ENCODE measurements at regions not wholly inside any gene's neighbourhood (a gene's known extent, or its start where the extent isn't known, plus 50 kb on each side); places are given as distances from the start of the nearest gene placed in this dataset.

GRCh38 chr1:234543442-234544086 is 64.6 kb upstream of the TARBP1 start:
- Histone ChIP-seq H3K4me3 (ENCODE audit: insufficient read depth, low read depth, low read length, poor library complexity, severe bottlenecking) (no peak overlapping the region), H3K4me1 (ENCODE audit: control insufficient read depth, insufficient read depth, low read length, poor library complexity, severe bottlenecking) (peaks cover 10% of the 10 kb centered on the region), H3K36me3 (ENCODE audit: control insufficient read depth, insufficient read depth, low read length) (no peaks in the 10 kb centered on the region), H3K27me3 (replicated peaks; ENCODE audit: control insufficient read depth, insufficient read depth, low read length, poor library complexity, severe bottlenecking) (no peaks in the 10 kb centered on the region), H3K9me3 (ENCODE audit: control insufficient read depth, low read length) (no peaks in the 10 kb centered on the region), H3K27ac (ENCODE audit: insufficient read depth, low read length, poor library complexity, severe bottlenecking) (no peak overlapping the region)
- no peak for DNase-seq

- Histone ChIP-seq H3K4me3 (ENCODE audit: insufficient read depth, low read depth, low read length, poor library complexity, severe bottlenecking) (no peak overlapping the region), H3K4me1 (ENCODE audit: control insufficient read depth, insufficient read depth, low read length, poor library complexity, severe bottlenecking) (peaks cover 10% of the 10 kb centered on the region), H3K27me3 (replicated peaks; ENCODE audit: control insufficient read depth, insufficient read depth, low read length, poor library complexity, severe bottlenecking) (no peaks in the 10 kb centered on the region), H3K36me3 (ENCODE audit: control insufficient read depth, insufficient read depth, low read length) (no peaks in the 10 kb centered on the region), H3K9me3 (ENCODE audit: control insufficient read depth, low read length) (no peaks in the 10 kb centered on the region), H3K27ac (ENCODE audit: insufficient read depth, low read length, poor library complexity, severe bottlenecking) (no peak overlapping the region)
- DNase-seq = no peak
Measured at GRCh38 chr1:234542211-234542850, 63.4 kb upstream of the TARBP1 start.

GRCh38 chr1:234541286-234541975 is 62.5 kb upstream of the TARBP1 start:
- H3K36me3 ChIP-seq (ENCODE audit: control insufficient read depth, insufficient read depth, low read length) = no peaks in the 10 kb centered on the region
- DNase-seq = no peak
- no peaks in the 10 kb centered on the region for H3K9me3 ChIP-seq (ENCODE audit: control insufficient read depth, low read length)
- no peaks in the 10 kb centered on the region for H3K27me3 ChIP-seq (replicated peaks; ENCODE audit: control insufficient read depth, insufficient read depth, low read length, poor library complexity, severe bottlenecking)
- H3K4me1 ChIP-seq (ENCODE audit: control insufficient read depth, insufficient read depth, low read length, poor library complexity, severe bottlenecking) = peaks cover 10% of the 10 kb centered on the region
- no peak overlapping the region for H3K4me3 ChIP-seq (ENCODE audit: insufficient read depth, low read depth, low read length, poor library complexity, severe bottlenecking)
- no peak overlapping the region for H3K27ac ChIP-seq (ENCODE audit: insufficient read depth, low read length, poor library complexity, severe bottlenecking)

GRCh38 chr1:234540404-234540762 is 61.4 kb upstream of the TARBP1 start:
- H3K27ac ChIP-seq (ENCODE audit: insufficient read depth, low read length, poor library complexity, severe bottlenecking) = no peak overlapping the region
- H3K4me3 ChIP-seq (ENCODE audit: insufficient read depth, low read depth, low read length, poor library complexity, severe bottlenecking) = no peak overlapping the region
- H3K36me3 ChIP-seq (ENCODE audit: control insufficient read depth, insufficient read depth, low read length) = no peaks in the 10 kb centered on the region
- no peak for DNase-seq
- H3K27me3 ChIP-seq (replicated peaks; ENCODE audit: control insufficient read depth, insufficient read depth, low read length, poor library complexity, severe bottlenecking) = no peaks in the 10 kb centered on the region
- H3K4me1 ChIP-seq (ENCODE audit: control insufficient read depth, insufficient read depth, low read length, poor library complexity, severe bottlenecking) = peaks cover 10% of the 10 kb centered on the region
- H3K9me3 ChIP-seq (ENCODE audit: control insufficient read depth, low read length) = no peaks in the 10 kb centered on the region

DNA sequence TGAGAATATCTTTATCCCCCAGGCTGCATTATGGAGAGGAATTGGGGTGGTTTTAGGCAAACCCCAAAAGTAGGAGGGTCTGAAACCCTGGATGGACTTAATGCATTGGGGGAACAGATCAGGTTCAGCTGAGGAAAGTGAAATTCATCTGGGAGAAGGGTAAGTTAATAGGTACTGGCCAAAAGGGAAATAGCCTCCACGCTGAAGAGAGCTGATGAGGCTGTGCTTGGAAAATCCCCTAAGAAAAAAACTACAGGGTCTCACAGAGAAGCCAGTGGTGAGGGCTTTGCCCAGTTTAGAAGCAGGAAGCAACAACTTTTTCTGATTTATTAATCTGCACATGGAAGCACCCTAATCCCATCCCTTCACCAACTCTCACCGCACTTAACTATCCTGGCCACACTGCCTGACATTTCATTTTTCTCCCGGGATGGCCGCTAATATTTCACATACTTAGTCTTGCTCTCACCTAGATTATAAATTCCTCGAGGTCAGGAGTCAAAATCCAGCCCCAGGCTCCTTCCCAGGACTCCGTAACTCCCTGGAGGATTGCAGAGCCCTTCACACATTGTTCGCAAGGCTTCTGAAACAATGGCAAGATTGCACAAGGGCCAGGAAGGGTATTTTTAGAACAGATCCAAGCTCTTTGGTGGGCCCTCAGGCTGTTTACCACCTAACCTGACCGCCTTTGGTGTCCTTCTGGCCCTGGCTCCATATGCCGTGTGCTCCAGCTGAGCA is 60.9 kb upstream of the TARBP1 start:
- Histone ChIP-seq H3K4me3 (ENCODE audit: insufficient read depth, low read depth, low read length, poor library complexity, severe bottlenecking) (no peak overlapping the region), H3K9me3 (ENCODE audit: control insufficient read depth, low read length) (no peaks in the 10 kb centered on the region), H3K4me1 (ENCODE audit: control insufficient read depth, insufficient read depth, low read length, poor library complexity, severe bottlenecking) (peaks cover 10% of the 10 kb centered on the region), H3K27ac (ENCODE audit: insufficient read depth, low read length, poor library complexity, severe bottlenecking) (no peak overlapping the region), H3K36me3 (ENCODE audit: control insufficient read depth, insufficient read depth, low read length) (no peaks in the 10 kb centered on the region), H3K27me3 (replicated peaks; ENCODE audit: control insufficient read depth, insufficient read depth, low read length, poor library complexity, severe bottlenecking) (no peaks in the 10 kb centered on the region)
- no peak for DNase-seq

GRCh38 chr1:234538930-234539649 is 60.1 kb upstream of the TARBP1 start:
- no peak for DNase-seq
- H3K27me3 ChIP-seq (replicated peaks; ENCODE audit: control insufficient read depth, insufficient read depth, low read length, poor library complexity, severe bottlenecking) = no peaks in the 10 kb centered on the region
- peaks cover 3% of the 10 kb centered on the region for H3K4me1 ChIP-seq (ENCODE audit: control insufficient read depth, insufficient read depth, low read length, poor library complexity, severe bottlenecking)
- H3K36me3 ChIP-seq (ENCODE audit: control insufficient read depth, insufficient read depth, low read length) = no peaks in the 10 kb centered on the region
- H3K27ac ChIP-seq (ENCODE audit: insufficient read depth, low read length, poor library complexity, severe bottlenecking) = no peak overlapping the region
- no peak overlapping the region for H3K4me3 ChIP-seq (ENCODE audit: insufficient read depth, low read depth, low read length, poor library complexity, severe bottlenecking)
- H3K9me3 ChIP-seq (ENCODE audit: control insufficient read depth, low read length) = no peaks in the 10 kb centered on the region

GRCh38 chr1:234538062-234538731 is 59.2 kb upstream of the TARBP1 start:
- Histone ChIP-seq H3K27me3 (replicated peaks; ENCODE audit: control insufficient read depth, insufficient read depth, low read length, poor library complexity, severe bottlenecking) (no peaks in the 10 kb centered on the region), H3K27ac (ENCODE audit: insufficient read depth, low read length, poor library complexity, severe bottlenecking) (no peak overlapping the region)

GRCh38 chr1:234537236-234537635 is 58.3 kb upstream of the TARBP1 start:
- Histone ChIP-seq H3K27ac (ENCODE audit: insufficient read depth, low read length, poor library complexity, severe bottlenecking) (no peak overlapping the region), H3K27me3 (replicated peaks; ENCODE audit: control insufficient read depth, insufficient read depth, low read length, poor library complexity, severe bottlenecking) (no peaks in the 10 kb centered on the region), H3K36me3 (ENCODE audit: control insufficient read depth, insufficient read depth, low read length) (no peaks in the 10 kb centered on the region), H3K4me3 (ENCODE audit: insufficient read depth, low read depth, low read length, poor library complexity, severe bottlenecking) (no peak overlapping the region), H3K9me3 (ENCODE audit: control insufficient read depth, low read length) (no peaks in the 10 kb centered on the region), H3K4me1 (ENCODE audit: control insufficient read depth, insufficient read depth, low read length, poor library complexity, severe bottlenecking) (no peaks in the 10 kb centered on the region)
- DNase-seq = no peak

More at GRCh38 chr1:234538062-234538731, 59.2 kb upstream of the TARBP1 start:
- Histone ChIP-seq H3K9me3 (ENCODE audit: control insufficient read depth, low read length) (no peaks in the 10 kb centered on the region), H3K4me3 (ENCODE audit: insufficient read depth, low read depth, low read length, poor library complexity, severe bottlenecking) (no peak overlapping the region), H3K4me1 (ENCODE audit: control insufficient read depth, insufficient read depth, low read length, poor library complexity, severe bottlenecking) (no peaks in the 10 kb centered on the region), H3K36me3 (ENCODE audit: control insufficient read depth, insufficient read depth, low read length) (no peaks in the 10 kb centered on the region)
- DNase-seq = no peak

- H3K4me1 ChIP-seq (ENCODE audit: control insufficient read depth, insufficient read depth, low read length, poor library complexity, severe bottlenecking) = no peaks in the 10 kb centered on the region
- H3K4me3 ChIP-seq (ENCODE audit: insufficient read depth, low read depth, low read length, poor library complexity, severe bottlenecking) = no peak overlapping the region
- H3K27ac ChIP-seq (ENCODE audit: insufficient read depth, low read length, poor library complexity, severe bottlenecking) = no peak overlapping the region
- H3K36me3 ChIP-seq (ENCODE audit: control insufficient read depth, insufficient read depth, low read length) = no peaks in the 10 kb centered on the region
- H3K9me3 ChIP-seq (ENCODE audit: control insufficient read depth, low read length) = no peaks in the 10 kb centered on the region
- no peaks in the 10 kb centered on the region for H3K27me3 ChIP-seq (replicated peaks; ENCODE audit: control insufficient read depth, insufficient read depth, low read length, poor library complexity, severe bottlenecking)
- no peak for DNase-seq
Measured at GRCh38 chr1:234536741-234537140, 57.8 kb upstream of the TARBP1 start.
